Neural cell (in vitro differentiated cells): ENCODE measurements at regions not wholly inside any gene's neighbourhood (a gene's known extent, or its start where the extent isn't known, plus 50 kb on each side); places are given as distances from the start of the nearest gene placed in this dataset.

Source experiments
- H2AFZ ChIP-seq: fragments of 200-600, 300-800 bp; sonication (generic), shearing (Covaris generic); 2 replicates; pipeline ENCODE4 v1.6.0; 2014; ENCODE audit warnings: low read depth, mild to moderate bottlenecking, antibody characterized with exemption, low read length, moderate library complexity
- H3F3A ChIP-seq: fragments of 200-600 bp; shearing (Covaris generic); 2 replicates; pipeline ENCODE4 v1.6.1; 2016; ENCODE audit warnings: mild to moderate bottlenecking, moderate library complexity, mixed read lengths, antibody characterized with exemption, low read length; ENCODE audit not compliant: insufficient read depth, poor library complexity, severe bottlenecking
- H3K27ac ChIP-seq: fragments of 200-600, 300-800 bp; sonication (generic), shearing (Covaris generic); 2 replicates; pipeline ENCODE4 v1.5.1; 2014; ENCODE audit warnings: mild to moderate bottlenecking, low read length, moderate library complexity
- H3K27me3 ChIP-seq: fragments of 300-800, 200-600 bp; sonication (generic), shearing (Covaris generic); 2 replicates; pipeline ENCODE4 v1.6.0; 2014; ENCODE audit warnings: mild to moderate bottlenecking, low read depth, low read length, moderate library complexity; ENCODE audit not compliant: insufficient read depth
- H3K36me3 ChIP-seq: fragments of 300-800, 200-600 bp; sonication (generic), shearing (Covaris generic); 2 replicates; pipeline ENCODE4 v1.5.1; 2014; ENCODE audit warnings: mild to moderate bottlenecking, antibody characterized with exemption, low read length, moderate library complexity; ENCODE audit not compliant: insufficient read depth
- H3K4me2 ChIP-seq: fragments of 300-800, 200-600 bp; sonication (generic), shearing (Covaris generic); 2 replicates; pipeline ENCODE4 v1.6.0; 2014; ENCODE audit warnings: mild to moderate bottlenecking, low read length
- H3K4me3 ChIP-seq: fragments of 300-800, 200-600 bp; sonication (generic), shearing (Covaris generic); 2 replicates; pipeline ENCODE4 v1.5.1; 2014; ENCODE audit warnings: mild to moderate bottlenecking, low read length, moderate library complexity
- H3K79me2 ChIP-seq: fragments of 200-600 bp; shearing (Covaris generic); replicated peaks from 2 replicates; pipeline ENCODE4 v1.6.0; 2014; ENCODE audit warnings: mild to moderate bottlenecking, low read length, moderate library complexity; ENCODE audit not compliant: insufficient read depth
- H3K9ac ChIP-seq: fragments of 300-800, 200-600 bp; sonication (generic), shearing (Covaris generic); 2 replicates; pipeline ENCODE4 v1.6.1; 2016; ENCODE audit warnings: mild to moderate bottlenecking, low read length, mixed read lengths
- H3K9me2 ChIP-seq: fragments of 200-600 bp; shearing (Covaris generic); 2 replicates; pipeline ENCODE4 v1.6.1; 2016; ENCODE audit warnings: mild to moderate bottlenecking, low read length, mixed read lengths; ENCODE audit not compliant: insufficient read depth
- H3K9me3 ChIP-seq: fragments of 200-600, 300-800 bp; sonication (generic), shearing (Covaris generic); 2 replicates; pipeline ENCODE4 v1.6.1; 2016; ENCODE audit warnings: mild to moderate bottlenecking, mixed run types, low read length, moderate library complexity, mixed read lengths
- H4K20me1 ChIP-seq: fragments of 200-600 bp; shearing (Covaris generic); 2 replicates; pipeline ENCODE4 v1.6.1; 2016; ENCODE audit warnings: mild to moderate bottlenecking, mixed run types; ENCODE audit not compliant: insufficient read depth
- EP300 ChIP-seq: fragments of 450-650 bp; conservative IDR thresholded peaks from 2 replicates; pipeline ENCODE4 v1.6.1; 2014; ENCODE audit warnings: antibody characterized with exemption, mild to moderate bottlenecking, moderate library complexity; ENCODE audit not compliant: poor library complexity, severe bottlenecking
- EZH2 ChIP-seq: fragments of 200-600, 300-800 bp; shearing (Covaris generic), sonication (generic); IDR thresholded peaks from 2 replicates; pipeline ENCODE4 v1.6.1; 2014; ENCODE audit warnings: antibody characterized with exemption, low read length, borderline replicate concordance, mild to moderate bottlenecking; ENCODE audit not compliant: insufficient read depth, poor library complexity, severe bottlenecking
- MXI1 ChIP-seq: fragments of 450-650 bp; conservative IDR thresholded peaks from 2 replicates; pipeline ENCODE4 v1.6.1; 2014; ENCODE audit warnings: antibody characterized with exemption, mild to moderate bottlenecking; ENCODE audit not compliant: poor library complexity, severe bottlenecking
- POLR2AphosphoS5 ChIP-seq: IDR thresholded peaks from 2 replicates; pipeline ENCODE4 v1.6.1; 2012
- SMC3 ChIP-seq: fragments of 450-650 bp; conservative IDR thresholded peaks from 2 replicates; pipeline ENCODE4 v1.6.1; 2014; ENCODE audit warnings: antibody characterized with exemption, mild to moderate bottlenecking, moderate library complexity; ENCODE audit not compliant: poor library complexity
- TF ChIP-seq, protein P1 (sequence below): fragments of 450-650 bp; IDR thresholded peaks from 2 replicates; pipeline ENCODE4 v1.5.1; 2014; ENCODE audit warnings: antibody characterized with exemption, mild to moderate bottlenecking, moderate library complexity; ENCODE audit not compliant: poor library complexity, severe bottlenecking

GRCh38 chr16:82231008-82231787 lies 61.2 kb upstream of the MPHOSPH6 start:
- Histone ChIP-seq H3F3A (no peaks in the 10 kb centered on the region), H3K4me2 (no peak overlapping the region), H2AFZ (no peak overlapping the region), H3K36me3 (no peaks in the 10 kb centered on the region), H3K9me2 (no peaks in the 10 kb centered on the region), H3K4me3 (no peak overlapping the region), H4K20me1 (no peaks in the 10 kb centered on the region), H3K27ac (no peak overlapping the region), H3K9me3 (no peaks in the 10 kb centered on the region), H3K27me3 (no peaks in the 10 kb centered on the region), H3K79me2 (no peaks in the 10 kb centered on the region), H3K9ac (no peak overlapping the region)
- TF ChIP-seq POLR2AphosphoS5 = peak; percentile 24
- TF ChIP-seq SMC3 = no peak
- peak; percentile 67 for TF ChIP-seq EP300

DNA sequence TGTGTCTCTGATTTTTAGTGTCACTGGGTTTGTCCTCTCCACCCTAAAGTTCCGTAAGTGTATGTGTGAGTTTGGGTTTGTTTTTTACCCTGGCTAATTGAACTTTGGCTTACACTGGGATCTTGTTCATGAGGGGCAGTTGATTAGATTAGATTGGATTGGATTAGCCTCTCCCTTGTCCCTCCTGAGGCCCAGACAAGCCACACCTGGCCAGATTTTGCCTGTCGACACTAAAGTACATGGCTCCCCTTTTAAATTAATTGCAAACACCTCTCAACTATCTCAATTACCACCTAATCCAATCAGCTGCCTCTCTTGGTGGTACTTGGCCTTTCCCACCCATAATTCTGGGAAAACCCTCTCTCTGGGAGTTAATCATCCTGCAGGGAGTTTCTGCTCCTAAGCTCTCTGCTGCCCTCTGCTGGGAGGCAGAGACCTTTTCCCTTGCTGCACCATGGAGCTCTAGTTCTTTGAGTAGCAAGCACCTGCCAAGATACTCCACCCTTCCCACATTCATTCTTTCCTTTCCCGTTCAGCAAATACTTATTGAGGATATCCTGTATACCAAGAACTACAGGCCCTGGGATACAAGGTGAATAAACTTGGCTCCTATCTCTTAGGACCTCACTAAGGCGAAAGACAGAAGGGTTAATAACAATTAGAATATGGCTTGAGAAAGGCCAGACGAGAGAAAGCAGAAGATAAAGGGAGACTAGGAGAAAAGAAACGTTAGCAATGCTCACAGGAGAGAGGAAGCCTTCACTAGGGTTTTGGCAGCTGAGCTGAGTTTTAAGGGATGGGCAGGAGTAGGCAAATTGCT lies 60.0 kb upstream of the MPHOSPH6 start:
- Histone ChIP-seq H3K4me2 (no peak overlapping the region), H2AFZ (no peak overlapping the region), H3K9me2 (no peaks in the 10 kb centered on the region), H3K79me2 (no peaks in the 10 kb centered on the region), H3K4me3 (no peak overlapping the region), H3K9ac (no peak overlapping the region), H4K20me1 (no peaks in the 10 kb centered on the region), H3K36me3 (no peaks in the 10 kb centered on the region), H3K27ac (no peak overlapping the region), H3F3A (no peaks in the 10 kb centered on the region), H3K9me3 (no peaks in the 10 kb centered on the region), H3K27me3 (no peaks in the 10 kb centered on the region)
- TF ChIP-seq, protein P1, sequence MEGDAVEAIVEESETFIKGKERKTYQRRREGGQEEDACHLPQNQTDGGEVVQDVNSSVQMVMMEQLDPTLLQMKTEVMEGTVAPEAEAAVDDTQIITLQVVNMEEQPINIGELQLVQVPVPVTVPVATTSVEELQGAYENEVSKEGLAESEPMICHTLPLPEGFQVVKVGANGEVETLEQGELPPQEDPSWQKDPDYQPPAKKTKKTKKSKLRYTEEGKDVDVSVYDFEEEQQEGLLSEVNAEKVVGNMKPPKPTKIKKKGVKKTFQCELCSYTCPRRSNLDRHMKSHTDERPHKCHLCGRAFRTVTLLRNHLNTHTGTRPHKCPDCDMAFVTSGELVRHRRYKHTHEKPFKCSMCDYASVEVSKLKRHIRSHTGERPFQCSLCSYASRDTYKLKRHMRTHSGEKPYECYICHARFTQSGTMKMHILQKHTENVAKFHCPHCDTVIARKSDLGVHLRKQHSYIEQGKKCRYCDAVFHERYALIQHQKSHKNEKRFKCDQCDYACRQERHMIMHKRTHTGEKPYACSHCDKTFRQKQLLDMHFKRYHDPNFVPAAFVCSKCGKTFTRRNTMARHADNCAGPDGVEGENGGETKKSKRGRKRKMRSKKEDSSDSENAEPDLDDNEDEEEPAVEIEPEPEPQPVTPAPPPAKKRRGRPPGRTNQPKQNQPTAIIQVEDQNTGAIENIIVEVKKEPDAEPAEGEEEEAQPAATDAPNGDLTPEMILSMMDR = peak; percentile 38
- TF ChIP-seq SMC3 (peak; percentile 21), POLR2AphosphoS5 (no peak)

GRCh38 chr16:82226327-82226726 lies 56.3 kb upstream of the MPHOSPH6 start:
- H3K27ac ChIP-seq = no peak overlapping the region
- H3K79me2 ChIP-seq = no peaks in the 10 kb centered on the region
- H3K4me3 ChIP-seq = no peak overlapping the region
- H4K20me1 ChIP-seq = no peaks in the 10 kb centered on the region
- no peaks in the 10 kb centered on the region for H3K36me3 ChIP-seq
- no peak overlapping the region for H2AFZ ChIP-seq
- no peaks in the 10 kb centered on the region for H3F3A ChIP-seq
- TF ChIP-seq MXI1 (no peak), EP300 (peak; percentile 61), POLR2AphosphoS5 (peak; percentile 13)
- H3K4me2 ChIP-seq = no peak overlapping the region
- H3K9me2 ChIP-seq = no peaks in the 10 kb centered on the region
- H3K9me3 ChIP-seq = no peaks in the 10 kb centered on the region
- no peaks in the 10 kb centered on the region for H3K27me3 ChIP-seq
- H3K9ac ChIP-seq = no peak overlapping the region

DNA sequence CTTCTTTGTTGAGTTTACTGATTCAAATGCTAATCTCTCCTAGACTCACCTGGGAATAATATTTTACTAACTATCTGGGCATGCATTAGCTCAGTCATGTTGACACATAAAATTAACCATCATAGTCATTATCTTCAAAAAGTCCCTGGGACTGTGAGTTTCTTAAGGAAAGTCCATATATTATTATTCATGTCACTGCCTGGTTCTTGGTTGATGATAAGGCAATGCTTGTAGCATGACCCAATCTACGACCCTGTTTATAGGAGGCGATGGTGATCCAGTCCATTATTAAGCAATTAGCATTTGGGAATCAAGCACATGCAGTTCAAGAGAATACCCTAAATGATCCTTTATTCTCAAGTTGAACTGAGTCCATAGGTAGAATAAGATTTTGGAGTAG lies 54.8 kb upstream of the MPHOSPH6 start:
- Histone ChIP-seq H3F3A (no peaks in the 10 kb centered on the region), H2AFZ (no peak overlapping the region), H3K36me3 (no peaks in the 10 kb centered on the region), H4K20me1 (no peaks in the 10 kb centered on the region), H3K79me2 (no peaks in the 10 kb centered on the region), H3K4me3 (no peak overlapping the region), H3K27me3 (no peaks in the 10 kb centered on the region), H3K4me2 (no peak overlapping the region), H3K27ac (no peak overlapping the region), H3K9ac (no peak overlapping the region), H3K9me2 (no peaks in the 10 kb centered on the region), H3K9me3 (no peaks in the 10 kb centered on the region)
- TF ChIP-seq EZH2 = no peak
